HG02885 (cell line): ENCODE measurements at regions not wholly inside any gene's neighbourhood (a gene's known extent, or its start where the extent isn't known, plus 50 kb on each side); places are given as distances from the start of the nearest gene placed in this dataset.

Source experiments
- ATAC-seq: cut with Tn5 transposase; IDR thresholded peaks from one replicate; pipeline ENCODE4 v1.9.1; 2021; ENCODE audit warnings: mild to moderate bottlenecking; ENCODE audit not compliant: unreplicated experiment, poor library complexity

- peak; percentile 42 for ATAC-seq
Observed at GRCh38 chr18:59085126-59085794, 54.4 kb upstream of the SEC11C start.

DNA sequence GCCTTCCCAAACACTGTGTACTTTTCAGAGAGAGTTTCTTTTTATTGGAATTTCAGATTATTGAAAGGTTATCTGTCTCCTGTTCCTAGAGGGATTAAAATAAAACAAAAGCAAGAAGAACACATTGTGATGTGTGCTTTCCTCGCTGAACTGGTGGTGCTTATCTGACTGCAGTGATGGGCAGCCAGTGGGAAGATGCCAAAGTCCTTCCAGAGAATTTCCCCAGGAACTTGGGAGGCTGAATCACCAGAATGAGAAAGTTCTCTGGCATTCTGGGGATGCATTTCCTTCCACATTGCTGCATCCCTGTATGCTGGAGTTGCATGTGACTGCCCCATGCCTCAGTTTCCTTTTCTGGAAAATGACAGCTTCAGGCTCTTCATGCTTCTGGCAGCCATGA lies 53.9 kb upstream of the SEC11C start:
- no peak for ATAC-seq

- ATAC-seq: no peak
Observed at GRCh38 chr18:59086522-59086921, 53.2 kb upstream of the SEC11C start.

GRCh38 chr18:59087391-59087790 lies 52.3 kb upstream of the SEC11C start:
- ATAC-seq: no peak
